HepG2 (cell line): ENCODE measurements at regions not wholly inside any gene's neighbourhood (a gene's known extent, or its start where the extent isn't known, plus 50 kb on each side); places are given as distances from the start of the nearest gene placed in this dataset.

Source experiments
- FLYWCH1 ChIP-seq: sonication (generic); formaldehyde crosslinking; IDR thresholded peaks from 2 replicates; pipeline ENCODE4 v1.8.1; 2023; ENCODE audit warnings: mild to moderate bottlenecking, missing genetic modification reagents
- FOSL1 ChIP-seq: sonication (generic); formaldehyde crosslinking; IDR thresholded peaks from 2 replicates; pipeline ENCODE4 v1.9.0; 2021; ENCODE audit warnings: missing genetic modification reagents, borderline replicate concordance
- FOXC1 ChIP-seq: sonication (generic); formaldehyde crosslinking; IDR thresholded peaks from 2 replicates; pipeline ENCODE4 v1.8.0; 2022; ENCODE audit warnings: mild to moderate bottlenecking, missing genetic modification reagents, borderline replicate concordance
- FOXK1 ChIP-seq: sonication (generic); formaldehyde crosslinking; IDR thresholded peaks from 2 replicates; pipeline ENCODE4 v1.4.0; 2020; ENCODE audit warnings: low read depth, missing genetic modification reagents, borderline replicate concordance
- KAT2B ChIP-seq: fragments of 150-350 bp; IDR thresholded peaks from 2 replicates; pipeline ENCODE4 v1.6.1; 2014; ENCODE audit warnings: low read depth, low read length, borderline replicate concordance
- KAT7 ChIP-seq: IDR thresholded peaks from 2 replicates; pipeline ENCODE4 v1.6.1; 2018; ENCODE audit warnings: borderline replicate concordance, missing compliant biosample characterization
- KDM5B ChIP-seq: sonication (generic); formaldehyde crosslinking; IDR thresholded peaks from 2 replicates; pipeline ENCODE4 v1.4.0; 2020; ENCODE audit warnings: missing genetic modification reagents, mild to moderate bottlenecking, borderline replicate concordance
- PAWR ChIP-seq: sonication (generic); formaldehyde crosslinking; IDR thresholded peaks from 2 replicates; pipeline ENCODE4 v1.4.0; 2020; ENCODE audit warnings: missing genetic modification reagents, mild to moderate bottlenecking, borderline replicate concordance
- SNAI1 ChIP-seq: sonication (generic); formaldehyde crosslinking; IDR thresholded peaks from 2 replicates; pipeline ENCODE4 v1.5.0; 2020; ENCODE audit warnings: mild to moderate bottlenecking, missing genetic modification reagents, borderline replicate concordance
- SNRNP70 ChIP-seq: fragments of 200-400 bp; formaldehyde crosslinking; IDR thresholded peaks from 2 replicates; pipeline ENCODE4 v1.6.1; 2017; ENCODE audit warnings: mild to moderate bottlenecking, low read depth, low read length, moderate library complexity
- SRSF4 ChIP-seq: fragments of 200-400 bp; formaldehyde crosslinking; IDR thresholded peaks from one replicate; pipeline ENCODE4 v1.6.1; 2018; ENCODE audit warnings: mild to moderate bottlenecking, low read depth, low read length, moderate library complexity; ENCODE audit not compliant: poor library complexity, severe bottlenecking
- ZBTB8A ChIP-seq: sonication (generic); formaldehyde crosslinking; IDR thresholded peaks from 2 replicates; pipeline ENCODE4 v1.4.0; 2020; ENCODE audit warnings: mild to moderate bottlenecking, low read depth, missing genetic modification reagents, borderline replicate concordance
- ZMYM4 ChIP-seq: sonication (generic); formaldehyde crosslinking; IDR thresholded peaks from 2 replicates; pipeline ENCODE4 v1.8.1; 2023; ENCODE audit warnings: mild to moderate bottlenecking, missing genetic modification reagents
- ZNF207 ChIP-seq: fragments of 450-650 bp; IDR thresholded peaks from 2 replicates; pipeline ENCODE4 v1.6.1; 2016; ENCODE audit warnings: antibody characterized with exemption, borderline replicate concordance
- ZNF652 ChIP-seq: IDR thresholded peaks from 2 replicates; pipeline ENCODE4 v1.6.1; 2016; ENCODE audit warnings: low read depth, borderline replicate concordance
- TF ChIP-seq, protein P1 (sequence below): sonication (generic); formaldehyde crosslinking; IDR thresholded peaks from 2 replicates; pipeline ENCODE4 v1.5.1; 2020; ENCODE audit warnings: mild to moderate bottlenecking, missing genetic modification reagents, borderline replicate concordance
- TF ChIP-seq, protein P2 (sequence below): sonication (generic); formaldehyde crosslinking; IDR thresholded peaks from 2 replicates; pipeline ENCODE4 v1.5.1; 2020; ENCODE audit warnings: missing genetic modification reagents, mild to moderate bottlenecking, borderline replicate concordance
- TF ChIP-seq, protein P3 (sequence below): fragments of 450-650 bp; IDR thresholded peaks from 2 replicates; pipeline ENCODE4 v1.6.1; 2017; ENCODE audit warnings: mild to moderate bottlenecking
- TF ChIP-seq, protein P4 (sequence below): sonication (generic); formaldehyde crosslinking; IDR thresholded peaks from 2 replicates; pipeline ENCODE4 v1.4.0; 2020; ENCODE audit warnings: missing genetic modification reagents
- TF ChIP-seq, protein P5 (sequence below): sonication (generic); formaldehyde crosslinking; IDR thresholded peaks from 2 replicates; pipeline ENCODE4 v1.5.0; 2020; ENCODE audit warnings: missing genetic modification reagents
- TF ChIP-seq, protein P6 (sequence below): sonication (generic); formaldehyde crosslinking; IDR thresholded peaks from 2 replicates; pipeline ENCODE4 v1.5.0; 2020; ENCODE audit warnings: mild to moderate bottlenecking, missing genetic modification reagents

DNA sequence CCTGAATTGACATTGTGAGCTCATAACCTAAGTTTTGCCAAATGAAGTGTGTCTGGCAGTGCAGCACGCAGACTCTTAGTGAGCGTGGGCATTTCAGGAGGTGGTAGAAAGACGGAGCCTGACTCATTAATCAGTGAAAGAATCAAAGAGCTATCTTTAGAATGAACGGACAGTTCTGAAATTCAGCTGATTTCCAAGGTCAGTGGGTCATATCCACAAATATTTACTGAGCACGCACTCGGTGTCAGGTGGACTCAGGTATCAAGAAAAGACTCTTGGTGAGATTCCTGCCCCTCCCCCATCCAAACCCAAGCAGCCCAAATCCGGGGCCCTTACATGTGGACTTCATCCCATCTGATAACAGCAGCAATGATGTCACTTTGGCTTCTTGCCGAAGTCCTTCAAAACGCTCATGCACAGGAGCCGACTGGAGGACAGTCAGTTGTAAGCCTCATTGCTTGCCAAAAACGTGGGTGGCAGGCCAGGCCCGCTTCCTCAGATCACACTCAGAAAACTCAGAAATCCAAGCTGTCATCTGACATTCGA lies 185.8 kb downstream of the HS3ST3A1 start (continued):
- TF ChIP-seq, protein P1, sequence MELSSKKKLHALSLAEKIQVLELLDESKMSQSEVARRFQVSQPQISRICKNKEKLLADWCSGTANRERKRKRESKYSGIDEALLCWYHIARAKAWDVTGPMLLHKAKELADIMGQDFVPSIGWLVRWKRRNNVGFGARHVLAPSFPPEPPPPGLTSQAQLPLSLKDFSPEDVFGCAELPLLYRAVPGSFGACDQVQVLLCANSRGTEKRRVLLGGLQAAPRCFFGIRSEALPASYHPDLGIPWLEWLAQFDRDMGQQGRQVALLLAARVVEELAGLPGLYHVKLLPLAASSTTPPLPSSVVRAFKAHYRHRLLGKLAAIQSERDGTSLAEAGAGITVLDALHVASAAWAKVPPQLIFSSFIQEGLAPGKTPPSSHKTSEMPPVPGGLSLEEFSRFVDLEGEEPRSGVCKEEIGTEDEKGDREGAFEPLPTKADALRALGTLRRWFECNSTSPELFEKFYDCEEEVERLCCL (CRISPR knock-in tag) = no peak
- peak; percentile 61; the same call in 1 of the 2 replicates for TF ChIP-seq FOXK1 (CRISPR knock-in tag)
- TF ChIP-seq FLYWCH1 (CRISPR knock-in tag) = no peak
- TF ChIP-seq, protein P2, sequence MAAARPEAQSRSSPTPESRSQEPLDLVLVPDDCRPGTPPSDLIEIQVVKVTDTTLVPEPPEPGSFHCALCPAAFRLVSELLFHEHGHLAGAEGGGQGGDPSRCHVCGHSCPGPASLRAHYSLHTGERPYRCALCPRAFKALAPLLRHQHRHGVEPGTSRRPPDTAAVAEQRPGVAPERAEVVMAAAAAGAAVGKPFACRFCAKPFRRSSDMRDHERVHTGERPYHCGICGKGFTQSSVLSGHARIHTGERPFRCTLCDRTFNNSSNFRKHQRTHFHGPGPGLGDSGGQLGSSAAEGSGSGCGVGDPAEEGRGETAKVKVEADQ (CRISPR knock-in tag) = no peak
- TF ChIP-seq ZBTB8A (CRISPR knock-in tag) = no peak
- peak; percentile 93 for TF ChIP-seq ZMYM4 (CRISPR knock-in tag)
- TF ChIP-seq, protein P3, sequence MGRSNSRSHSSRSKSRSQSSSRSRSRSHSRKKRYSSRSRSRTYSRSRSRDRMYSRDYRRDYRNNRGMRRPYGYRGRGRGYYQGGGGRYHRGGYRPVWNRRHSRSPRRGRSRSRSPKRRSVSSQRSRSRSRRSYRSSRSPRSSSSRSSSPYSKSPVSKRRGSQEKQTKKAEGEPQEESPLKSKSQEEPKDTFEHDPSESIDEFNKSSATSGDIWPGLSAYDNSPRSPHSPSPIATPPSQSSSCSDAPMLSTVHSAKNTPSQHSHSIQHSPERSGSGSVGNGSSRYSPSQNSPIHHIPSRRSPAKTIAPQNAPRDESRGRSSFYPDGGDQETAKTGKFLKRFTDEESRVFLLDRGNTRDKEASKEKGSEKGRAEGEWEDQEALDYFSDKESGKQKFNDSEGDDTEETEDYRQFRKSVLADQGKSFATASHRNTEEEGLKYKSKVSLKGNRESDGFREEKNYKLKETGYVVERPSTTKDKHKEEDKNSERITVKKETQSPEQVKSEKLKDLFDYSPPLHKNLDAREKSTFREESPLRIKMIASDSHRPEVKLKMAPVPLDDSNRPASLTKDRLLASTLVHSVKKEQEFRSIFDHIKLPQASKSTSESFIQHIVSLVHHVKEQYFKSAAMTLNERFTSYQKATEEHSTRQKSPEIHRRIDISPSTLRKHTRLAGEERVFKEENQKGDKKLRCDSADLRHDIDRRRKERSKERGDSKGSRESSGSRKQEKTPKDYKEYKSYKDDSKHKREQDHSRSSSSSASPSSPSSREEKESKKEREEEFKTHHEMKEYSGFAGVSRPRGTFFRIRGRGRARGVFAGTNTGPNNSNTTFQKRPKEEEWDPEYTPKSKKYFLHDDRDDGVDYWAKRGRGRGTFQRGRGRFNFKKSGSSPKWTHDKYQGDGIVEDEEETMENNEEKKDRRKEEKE = no peak
- no peak for TF ChIP-seq KAT2B
- no peak; the same call in 1 of the 2 replicates for TF ChIP-seq FOXC1 (CRISPR knock-in tag)
- no peak for TF ChIP-seq ZNF652 (CRISPR knock-in tag)
- TF ChIP-seq, protein P4, sequence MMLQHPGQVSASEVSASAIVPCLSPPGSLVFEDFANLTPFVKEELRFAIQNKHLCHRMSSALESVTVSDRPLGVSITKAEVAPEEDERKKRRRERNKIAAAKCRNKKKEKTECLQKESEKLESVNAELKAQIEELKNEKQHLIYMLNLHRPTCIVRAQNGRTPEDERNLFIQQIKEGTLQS (CRISPR knock-in tag) = peak; percentile 87
- peak; percentile 9; the same call in 1 of the 2 replicates for TF ChIP-seq FOSL1 (CRISPR knock-in tag)
- TF ChIP-seq, protein P5, sequence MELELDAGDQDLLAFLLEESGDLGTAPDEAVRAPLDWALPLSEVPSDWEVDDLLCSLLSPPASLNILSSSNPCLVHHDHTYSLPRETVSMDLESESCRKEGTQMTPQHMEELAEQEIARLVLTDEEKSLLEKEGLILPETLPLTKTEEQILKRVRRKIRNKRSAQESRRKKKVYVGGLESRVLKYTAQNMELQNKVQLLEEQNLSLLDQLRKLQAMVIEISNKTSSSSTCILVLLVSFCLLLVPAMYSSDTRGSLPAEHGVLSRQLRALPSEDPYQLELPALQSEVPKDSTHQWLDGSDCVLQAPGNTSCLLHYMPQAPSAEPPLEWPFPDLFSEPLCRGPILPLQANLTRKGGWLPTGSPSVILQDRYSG (CRISPR knock-in tag) = no peak
- no peak for TF ChIP-seq SNRNP70
- TF ChIP-seq, protein P6, sequence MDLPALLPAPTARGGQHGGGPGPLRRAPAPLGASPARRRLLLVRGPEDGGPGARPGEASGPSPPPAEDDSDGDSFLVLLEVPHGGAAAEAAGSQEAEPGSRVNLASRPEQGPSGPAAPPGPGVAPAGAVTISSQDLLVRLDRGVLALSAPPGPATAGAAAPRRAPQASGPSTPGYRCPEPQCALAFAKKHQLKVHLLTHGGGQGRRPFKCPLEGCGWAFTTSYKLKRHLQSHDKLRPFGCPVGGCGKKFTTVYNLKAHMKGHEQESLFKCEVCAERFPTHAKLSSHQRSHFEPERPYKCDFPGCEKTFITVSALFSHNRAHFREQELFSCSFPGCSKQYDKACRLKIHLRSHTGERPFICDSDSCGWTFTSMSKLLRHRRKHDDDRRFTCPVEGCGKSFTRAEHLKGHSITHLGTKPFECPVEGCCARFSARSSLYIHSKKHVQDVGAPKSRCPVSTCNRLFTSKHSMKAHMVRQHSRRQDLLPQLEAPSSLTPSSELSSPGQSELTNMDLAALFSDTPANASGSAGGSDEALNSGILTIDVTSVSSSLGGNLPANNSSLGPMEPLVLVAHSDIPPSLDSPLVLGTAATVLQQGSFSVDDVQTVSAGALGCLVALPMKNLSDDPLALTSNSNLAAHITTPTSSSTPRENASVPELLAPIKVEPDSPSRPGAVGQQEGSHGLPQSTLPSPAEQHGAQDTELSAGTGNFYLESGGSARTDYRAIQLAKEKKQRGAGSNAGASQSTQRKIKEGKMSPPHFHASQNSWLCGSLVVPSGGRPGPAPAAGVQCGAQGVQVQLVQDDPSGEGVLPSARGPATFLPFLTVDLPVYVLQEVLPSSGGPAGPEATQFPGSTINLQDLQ (CRISPR knock-in tag) = no peak
- no peak for TF ChIP-seq SRSF4
- no peak for TF ChIP-seq KDM5B (CRISPR knock-in tag)
- no peak for TF ChIP-seq SNAI1 (CRISPR knock-in tag)
- TF ChIP-seq KAT7 (CRISPR knock-in tag) = 0 out of 2 replicates have a peak, but pooled peaks have one; percentile 29
- TF ChIP-seq PAWR (CRISPR knock-in tag) = no peak
- no peak for TF ChIP-seq ZNF207
